HG02571 (cell line): ENCODE measurements at regions not wholly inside any gene's neighbourhood (a gene's known extent, or its start where the extent isn't known, plus 50 kb on each side); places are given as distances from the start of the nearest gene placed in this dataset.
"Not testable (repeated sequence)": the region's sequence is repeated elsewhere in the genome, so short reads cannot be mapped to it uniquely, and the experiment has no call there.

Experiments
- ATAC-seq: cut with Tn5 transposase; IDR thresholded peaks from one replicate; pipeline ENCODE4 v1.9.1; 2021; ENCODE audit warnings: mild to moderate bottlenecking, moderate library complexity; ENCODE audit not compliant: unreplicated experiment

DNA sequence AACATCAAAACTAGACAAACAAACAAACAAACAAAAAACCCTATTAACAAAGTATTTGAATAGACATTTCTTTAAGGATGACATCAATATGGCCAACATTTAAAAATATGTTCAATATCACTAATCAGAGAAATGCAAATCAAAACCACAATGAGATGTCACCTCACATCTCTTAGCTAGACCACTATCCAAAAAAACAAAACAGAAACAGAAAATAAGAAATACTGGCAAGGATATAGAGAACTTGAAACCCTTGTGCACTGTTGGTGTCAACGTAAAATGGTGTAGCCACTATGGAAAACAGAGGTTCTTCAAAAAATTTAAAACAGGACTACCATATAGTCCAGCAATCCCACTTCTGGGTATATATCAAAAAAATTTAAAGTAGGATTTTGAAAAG, 308.2 kb downstream of the SPATA31A1 start:
- ATAC-seq: not testable (repeated sequence)

DNA sequence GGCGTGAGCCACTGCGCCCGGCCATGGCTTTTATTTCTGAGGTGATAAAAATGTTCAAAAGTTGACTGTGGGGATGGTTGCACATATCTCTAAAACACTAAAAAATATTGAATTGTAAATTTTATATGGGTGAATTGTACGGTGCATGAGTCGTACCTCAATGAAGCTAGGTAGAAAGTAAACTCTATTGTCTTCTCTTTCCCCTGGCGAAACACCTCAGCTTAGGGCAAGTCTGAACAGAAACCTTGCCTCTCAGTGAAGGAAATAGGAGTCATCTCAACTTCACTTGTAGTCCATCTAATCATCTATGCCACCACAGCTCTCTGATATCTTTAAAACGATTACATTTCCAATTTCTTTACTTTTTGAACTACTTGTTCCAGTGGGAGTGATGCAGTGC, 309.6 kb downstream of the SPATA31A1 start:
- ATAC-seq: not testable (repeated sequence)

DNA sequence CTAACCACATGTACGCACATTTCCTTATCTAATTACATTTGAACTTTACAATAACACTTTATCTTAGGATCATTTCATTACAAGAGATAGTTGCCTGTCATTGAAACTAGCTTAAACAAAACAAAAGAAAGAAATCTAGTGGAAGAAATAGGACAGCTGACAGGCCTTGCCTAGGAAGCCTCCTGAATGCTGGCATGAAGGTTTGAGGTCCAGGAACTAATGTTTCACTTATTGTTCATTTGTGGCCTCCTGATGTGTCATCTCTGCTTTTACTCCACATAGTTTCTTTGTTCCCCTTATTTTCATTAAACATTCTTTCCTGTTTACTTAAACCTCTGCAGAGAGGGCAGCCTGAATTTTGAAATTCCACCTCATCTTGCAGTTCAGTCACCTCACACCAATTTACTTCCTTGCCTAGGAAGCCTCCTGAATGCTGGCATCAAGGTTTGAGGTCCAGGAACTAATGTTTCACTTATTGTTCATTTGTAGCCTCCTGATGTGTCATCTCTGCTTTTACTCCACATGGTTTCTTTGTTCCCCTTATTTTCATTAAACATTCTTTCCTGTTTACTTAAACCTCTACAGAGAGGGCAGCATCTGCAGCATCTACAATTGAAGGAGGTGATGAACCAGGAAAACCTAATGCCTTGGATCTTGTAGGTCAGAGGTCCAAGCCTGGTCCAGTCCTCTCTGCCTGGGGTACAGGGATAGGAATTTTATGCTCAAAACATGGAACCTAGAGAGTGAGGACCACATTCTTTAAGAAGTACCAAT, 319.2 kb downstream of the SPATA31A1 start:
- not testable (repeated sequence) for ATAC-seq

DNA sequence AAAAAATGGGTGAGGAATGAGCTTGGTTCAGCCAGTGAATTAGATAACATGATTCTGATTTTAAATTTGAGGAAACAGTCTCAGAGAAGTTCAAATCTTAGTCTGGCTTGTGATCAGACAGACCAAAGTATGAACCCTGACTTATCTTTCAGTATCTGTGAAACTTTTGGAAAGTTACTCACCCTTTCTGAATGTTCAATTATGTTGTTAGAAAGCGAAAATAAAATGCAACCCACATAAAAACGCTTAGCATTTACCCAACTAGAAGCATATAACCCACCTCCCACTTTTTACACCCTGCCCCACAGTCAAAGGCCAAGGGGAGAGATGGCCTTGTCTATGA, 319.7 kb downstream of the SPATA31A1 start:
- not testable (repeated sequence) for ATAC-seq

DNA sequence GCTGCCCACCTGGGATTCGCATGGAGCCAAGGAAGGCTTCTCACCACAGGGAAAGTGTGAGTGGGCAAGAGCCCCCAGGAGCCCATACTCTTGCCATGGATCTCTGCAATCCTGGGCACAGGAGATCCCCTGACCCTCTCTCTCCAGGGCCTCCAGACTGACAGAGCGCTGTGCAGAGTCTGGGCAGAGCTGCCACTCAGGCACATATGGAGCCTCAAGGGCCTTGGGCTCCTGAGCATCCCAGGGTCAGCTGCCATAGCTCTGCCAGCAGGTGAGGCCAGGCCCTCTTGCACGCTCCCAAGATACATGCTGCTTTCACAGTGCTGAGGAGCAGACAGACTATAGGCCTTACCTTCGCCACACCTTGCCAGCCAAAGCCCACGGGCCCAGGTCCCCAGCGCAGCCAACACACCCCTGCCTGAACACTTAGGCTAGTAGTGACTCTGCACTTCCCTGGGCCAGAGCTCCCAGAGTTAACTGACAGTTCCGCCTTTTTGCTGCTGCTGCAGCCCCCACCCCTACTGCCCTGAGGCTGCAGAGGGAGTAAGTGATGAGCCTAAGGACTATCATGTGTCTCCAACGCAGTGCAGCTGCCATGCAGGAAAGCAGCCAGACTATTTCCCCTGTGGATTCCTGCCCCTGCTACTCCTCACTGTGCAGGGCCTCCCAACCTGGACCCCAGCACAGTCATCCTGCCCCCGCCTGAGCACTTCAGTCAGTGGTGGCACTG, 323.2 kb downstream of the SPATA31A1 start:
- not testable (repeated sequence) for ATAC-seq

DNA sequence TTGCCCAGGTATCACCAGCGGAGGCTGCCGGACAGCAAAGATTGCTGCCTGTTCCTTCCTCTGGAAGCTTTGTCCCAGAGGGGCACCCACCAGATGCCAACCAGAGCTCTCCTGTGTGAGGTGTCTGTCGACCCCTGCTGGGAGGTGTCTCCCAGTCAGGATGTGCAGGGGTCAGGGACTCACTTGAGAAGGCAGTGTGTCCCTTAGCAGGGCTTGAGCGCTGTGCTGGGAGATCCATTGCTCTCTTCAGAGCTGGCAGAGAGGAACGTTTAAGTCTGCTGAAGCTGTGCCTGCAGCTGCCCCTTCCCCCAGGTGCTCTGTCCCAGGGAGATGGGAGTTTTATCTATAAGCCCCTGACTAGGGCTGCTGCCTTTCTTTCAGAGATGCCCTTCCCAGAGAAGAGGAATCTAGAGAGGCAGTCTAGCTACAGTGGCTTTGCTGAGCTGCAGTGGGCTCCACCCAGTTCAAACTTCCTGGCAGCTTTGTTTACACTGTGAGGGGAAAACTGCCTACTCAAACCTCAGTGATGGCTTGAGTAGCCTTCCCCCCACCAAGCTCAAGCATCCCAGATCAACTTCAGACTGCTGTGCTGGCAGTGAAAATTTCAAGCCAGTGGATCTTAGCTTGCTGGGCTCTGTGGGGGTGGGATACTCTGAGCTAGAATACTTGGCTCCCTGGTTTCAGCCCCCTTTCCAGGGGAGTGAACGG, 325.4 kb downstream of the SPATA31A1 start:
- ATAC-seq: not testable (repeated sequence)

DNA sequence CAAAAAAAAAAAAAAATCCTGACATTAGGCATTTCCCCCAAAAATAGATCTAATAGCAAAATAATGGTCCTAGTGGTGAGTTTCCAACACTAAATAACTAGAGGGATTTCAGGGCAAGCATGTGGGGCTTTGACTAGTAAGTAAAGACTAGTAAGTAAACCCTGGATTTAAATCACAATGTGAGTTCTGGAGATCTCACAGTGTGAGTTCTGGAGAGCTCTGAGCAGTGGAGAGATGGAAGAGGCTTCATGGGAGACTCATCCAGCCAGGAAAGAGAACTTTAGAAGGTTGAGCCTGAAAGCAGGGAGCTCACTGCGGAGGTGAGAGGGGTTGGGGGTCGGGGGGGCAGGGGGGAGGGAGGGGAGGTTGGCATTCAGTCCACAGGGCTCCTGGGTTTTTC, 373.4 kb downstream of the SPATA31A1 start:
- ATAC-seq: not testable (repeated sequence)

DNA sequence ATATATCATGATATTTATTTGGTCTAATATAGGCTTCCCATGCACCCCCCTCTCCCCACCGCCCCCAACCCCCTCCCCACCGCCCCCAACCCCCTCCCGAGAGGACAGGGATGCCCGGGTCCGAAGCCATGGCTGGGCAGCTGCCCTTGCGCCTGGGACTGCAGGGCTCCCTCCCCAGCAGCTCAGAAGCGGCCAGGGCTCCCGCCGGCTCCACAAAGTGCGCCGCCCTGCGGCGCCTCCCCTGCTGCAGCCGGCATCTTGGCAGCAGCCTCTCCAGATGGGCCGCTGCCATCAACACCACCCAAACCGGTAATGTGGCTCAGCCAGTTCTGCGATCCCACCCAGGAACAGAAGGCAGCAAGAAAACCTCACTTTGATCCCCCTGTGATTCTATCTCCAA, 389.4 kb downstream of the SPATA31A1 start:
- not testable (repeated sequence) for ATAC-seq

DNA sequence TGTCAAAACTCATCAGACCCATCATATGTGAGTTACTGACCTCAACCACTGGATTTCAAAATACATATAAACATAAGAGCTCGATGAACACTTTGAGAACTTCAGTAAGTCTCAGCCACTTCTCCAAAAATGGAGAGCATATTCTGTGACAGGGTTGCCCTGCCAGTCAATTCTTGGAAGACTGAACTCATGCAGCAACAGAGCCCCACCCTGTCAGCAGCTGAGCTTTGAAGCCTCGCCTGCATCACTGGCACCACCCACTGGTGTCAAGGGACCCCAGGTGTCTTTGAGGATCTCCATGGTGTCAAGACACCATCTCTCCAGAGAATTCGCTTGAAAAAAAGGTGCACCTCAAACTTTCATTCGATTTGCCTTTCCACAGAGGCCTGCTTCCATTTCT, 420.1 kb downstream of the SPATA31A1 start:
- ATAC-seq: not testable (repeated sequence)

DNA sequence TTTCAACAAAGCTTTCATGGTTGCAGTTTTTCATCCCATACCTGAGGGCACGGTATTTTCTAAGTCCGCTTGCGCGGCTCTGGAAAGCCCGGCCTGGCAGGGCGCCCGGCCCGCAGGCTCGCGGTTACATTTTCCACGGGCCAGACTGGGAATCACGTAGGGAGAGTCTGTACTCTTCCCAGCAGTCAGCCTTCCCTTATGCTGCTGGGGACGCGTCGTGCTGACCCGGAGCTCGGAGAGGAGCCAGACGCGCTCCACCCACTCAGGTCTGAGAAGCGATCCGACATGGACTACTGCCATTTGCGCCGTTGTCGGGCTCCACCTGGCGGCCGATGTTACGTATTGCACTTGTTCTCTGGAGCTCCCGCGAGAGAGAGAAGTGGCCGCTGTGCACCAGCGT, 435.9 kb downstream of the SPATA31A1 start:
- peak; percentile 100 for ATAC-seq

DNA sequence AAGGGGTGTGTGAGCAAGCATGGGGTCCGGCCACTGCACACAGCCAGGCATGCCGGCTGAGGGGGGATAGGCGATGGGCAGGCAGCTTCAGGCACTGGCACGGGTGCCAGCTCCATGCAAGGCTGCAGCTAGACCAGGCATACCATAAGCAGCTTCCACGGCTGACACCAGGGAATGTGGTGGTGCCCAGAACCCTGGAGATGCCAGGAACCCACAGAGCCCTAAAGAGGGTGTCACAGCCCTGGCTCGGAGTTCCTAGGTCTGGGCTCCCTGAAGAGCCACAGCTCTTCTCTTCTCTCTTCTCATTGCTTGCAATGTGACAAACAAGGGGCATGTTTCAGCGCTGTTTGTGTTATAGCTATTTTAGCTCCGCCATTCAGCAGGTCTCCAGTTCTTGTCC, 442.5 kb downstream of the SPATA31A1 start:
- not testable (repeated sequence) for ATAC-seq

DNA sequence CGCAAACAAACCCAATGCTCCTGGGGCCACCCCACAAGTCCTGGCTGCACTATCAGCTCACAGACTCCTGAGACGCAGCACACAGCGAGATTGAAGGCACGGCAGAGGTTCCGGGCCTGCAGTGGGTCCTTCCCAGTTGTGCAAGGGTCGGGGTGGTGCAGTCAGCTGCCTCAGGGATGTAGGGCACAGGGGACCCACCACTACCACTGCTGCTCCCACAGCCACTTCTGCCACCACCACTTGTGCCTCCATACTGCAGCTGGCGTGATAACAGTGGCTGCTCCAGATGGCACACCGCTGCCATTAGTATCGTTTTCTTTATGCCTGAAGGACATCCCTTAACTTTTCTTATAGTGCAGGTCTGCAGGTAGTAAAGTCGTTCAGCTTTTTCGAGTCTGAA, 443.8 kb downstream of the SPATA31A1 start:
- not testable (repeated sequence) for ATAC-seq

DNA sequence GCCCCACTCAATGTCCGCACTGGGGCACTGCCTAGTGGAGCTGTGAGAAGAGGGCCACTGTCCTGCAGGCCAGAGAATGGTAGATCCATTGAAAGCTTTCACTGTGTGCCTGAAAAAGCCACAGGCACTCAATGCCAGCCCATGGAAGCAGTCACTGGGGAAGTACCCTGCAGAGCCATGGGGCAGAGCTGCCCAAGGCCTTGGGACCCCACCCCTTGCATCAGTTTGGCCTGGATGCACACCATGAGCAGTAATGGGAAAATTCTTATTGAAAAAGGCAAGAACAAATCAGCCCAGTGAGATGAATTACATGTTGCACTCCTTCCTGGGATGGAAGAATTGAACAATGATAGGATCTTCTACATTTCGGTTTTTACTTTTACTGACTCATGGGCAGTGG, 447.1 kb downstream of the SPATA31A1 start:
- not testable (repeated sequence) for ATAC-seq

DNA sequence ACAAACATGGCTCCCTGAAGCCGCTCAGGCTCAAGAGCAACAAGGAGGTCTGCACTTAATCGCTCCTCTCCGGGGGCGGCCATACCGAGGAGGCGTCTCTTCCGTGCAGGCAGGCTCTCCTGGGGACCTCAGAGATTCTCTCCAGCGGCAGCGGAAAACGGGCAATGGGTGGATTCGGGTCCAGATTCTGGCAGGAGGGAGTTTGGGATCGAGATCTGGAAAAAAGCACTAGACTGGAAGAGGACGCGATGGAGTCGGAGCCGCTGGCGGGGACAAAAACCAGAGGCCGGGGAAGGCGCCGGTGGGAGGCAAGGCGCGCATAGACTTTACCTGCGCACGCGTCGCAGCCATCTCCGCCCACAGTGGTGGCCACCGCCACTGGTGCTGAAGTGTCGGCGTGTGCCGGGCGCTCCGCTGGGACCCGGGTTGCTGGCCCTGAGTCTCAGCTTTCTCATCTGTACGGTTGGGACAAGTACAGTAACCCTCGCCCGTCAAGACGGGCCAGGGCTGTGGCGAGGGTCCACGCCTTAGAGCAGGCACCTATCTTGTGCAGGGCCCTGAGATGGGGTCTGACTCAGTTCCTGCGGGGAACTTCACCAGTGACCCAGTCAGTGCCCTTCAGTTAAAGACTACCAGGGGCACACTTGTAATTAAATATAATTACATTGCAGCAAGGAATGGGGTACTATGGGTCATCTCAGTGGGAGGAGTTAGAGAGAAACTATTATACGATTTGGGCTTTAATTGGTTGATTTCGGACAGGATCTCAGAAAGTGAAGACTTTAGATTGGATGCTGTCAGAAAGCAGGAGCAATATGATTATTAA, 454.1 kb downstream of the SPATA31A1 start:
- ATAC-seq: not testable (repeated sequence)

DNA sequence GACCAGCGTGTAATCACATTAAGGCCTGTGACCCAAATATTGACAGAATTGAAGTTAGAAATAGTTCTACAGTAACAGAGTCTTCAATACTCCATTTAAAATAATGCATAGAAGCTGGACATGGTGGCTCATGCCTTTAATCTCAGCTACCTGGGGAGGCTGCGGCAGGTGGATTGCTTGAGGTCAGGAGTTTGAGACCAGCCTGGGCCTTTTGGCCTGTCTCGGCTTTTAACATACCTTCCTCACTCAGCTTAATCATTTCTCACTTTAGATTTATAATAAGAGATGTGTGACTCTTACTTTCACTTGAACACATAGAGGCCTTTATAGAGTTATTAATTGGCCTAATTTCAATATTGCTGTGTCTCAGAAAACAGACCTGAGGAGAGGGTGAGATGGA, 454.9 kb downstream of the SPATA31A1 start:
- ATAC-seq: not testable (repeated sequence)

DNA sequence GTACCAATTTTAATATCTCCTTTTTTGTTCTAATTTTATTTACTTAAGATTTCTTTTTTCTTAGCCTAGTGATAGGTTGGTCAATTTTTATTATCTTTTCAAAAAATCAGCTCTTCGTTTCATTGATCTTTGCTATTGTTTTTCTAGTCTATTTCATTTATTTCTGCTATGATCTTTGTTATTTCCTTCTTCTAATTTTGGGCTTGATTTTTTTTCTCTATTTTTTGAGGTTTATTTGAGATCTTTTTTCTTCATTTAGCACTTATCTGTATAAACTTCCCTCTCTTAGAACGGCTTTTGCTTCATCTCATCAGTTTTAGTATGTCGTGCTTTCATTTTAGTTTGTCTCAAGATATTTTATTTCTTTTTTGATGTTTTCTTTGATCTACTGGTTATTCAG, 456.1 kb downstream of the SPATA31A1 start:
- ATAC-seq: not testable (repeated sequence)

DNA sequence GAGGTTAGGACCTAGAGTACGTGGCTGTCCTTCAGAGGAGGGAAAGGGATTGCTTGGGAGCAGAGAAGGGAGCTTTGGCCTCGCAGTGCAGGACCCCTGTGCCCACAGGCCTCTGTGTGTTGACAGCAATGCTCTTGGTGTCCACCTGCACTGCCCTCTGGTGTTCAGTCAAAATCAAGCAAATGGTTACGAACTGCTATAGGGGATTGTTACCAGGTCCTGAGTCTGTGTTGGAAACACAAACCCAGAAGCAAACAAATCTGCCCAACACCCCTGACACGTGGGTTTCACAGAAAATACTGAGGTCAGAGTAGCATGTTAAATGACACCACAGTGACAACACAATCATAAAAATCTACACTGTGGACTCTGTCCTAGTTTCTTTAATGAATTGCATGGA, 473.0 kb downstream of the SPATA31A1 start:
- not testable (repeated sequence) for ATAC-seq
